Activated naive CD8-positive, alpha-beta T cell treated with anti-CD3 and anti-CD28 coated beads, Interleukin-2, amount 50 U/mL, for 16 hours (primary cell): ENCODE measurements at regions not wholly inside any gene's neighbourhood (a gene's known extent, or its start where the extent isn't known, plus 50 kb on each side); places are given as distances from the start of the nearest gene placed in this dataset.
"Not testable (repeated sequence)": the region's sequence is repeated elsewhere in the genome, so short reads cannot be mapped to it uniquely, and the experiment has no call there.

Experiments used
- DNase-seq: peaks from one replicate; pipeline ENCODE4 v3.0.0-alpha.2; 2020; ENCODE audit warnings: low read depth, low spot score

DNA sequence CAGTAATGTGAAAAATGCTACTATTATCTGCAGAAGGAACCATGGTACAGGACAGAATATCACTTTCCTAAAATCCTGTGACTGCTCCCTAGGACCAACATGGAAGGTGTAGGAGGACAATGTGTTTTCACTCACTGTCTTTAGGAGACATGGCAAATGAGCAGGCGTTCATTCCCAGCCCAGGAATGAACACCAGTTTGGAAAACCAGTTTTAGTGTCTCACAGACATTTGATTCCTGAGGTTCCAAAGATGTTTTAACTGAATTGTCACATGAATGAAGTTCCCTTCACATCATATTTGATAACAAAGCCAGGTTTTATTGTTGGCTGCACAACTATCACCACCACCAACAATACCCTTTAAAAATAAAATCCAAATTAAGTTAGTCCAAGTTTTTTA is 178.2 kb downstream of the ENC1 start:
- no peak for DNase-seq

DNA sequence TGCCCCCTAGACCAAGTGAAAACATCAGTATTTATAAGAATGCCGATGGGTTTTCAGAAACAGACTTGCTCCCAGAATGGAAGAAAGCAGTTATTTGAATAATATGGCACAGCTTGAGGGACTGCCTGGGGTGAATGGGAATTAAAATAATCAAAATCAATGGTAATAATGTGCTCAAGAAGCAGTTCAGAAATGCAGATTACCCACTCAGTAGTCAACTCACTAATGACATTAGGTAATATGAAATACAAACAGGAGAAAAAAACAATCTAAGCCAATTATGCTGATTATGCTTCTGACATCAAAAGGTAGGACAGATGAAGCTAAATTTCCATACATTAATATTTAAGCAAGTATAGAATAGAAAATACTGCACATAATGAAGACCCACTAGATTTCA is 179.3 kb downstream of the ENC1 start:
- no peak for DNase-seq

DNA sequence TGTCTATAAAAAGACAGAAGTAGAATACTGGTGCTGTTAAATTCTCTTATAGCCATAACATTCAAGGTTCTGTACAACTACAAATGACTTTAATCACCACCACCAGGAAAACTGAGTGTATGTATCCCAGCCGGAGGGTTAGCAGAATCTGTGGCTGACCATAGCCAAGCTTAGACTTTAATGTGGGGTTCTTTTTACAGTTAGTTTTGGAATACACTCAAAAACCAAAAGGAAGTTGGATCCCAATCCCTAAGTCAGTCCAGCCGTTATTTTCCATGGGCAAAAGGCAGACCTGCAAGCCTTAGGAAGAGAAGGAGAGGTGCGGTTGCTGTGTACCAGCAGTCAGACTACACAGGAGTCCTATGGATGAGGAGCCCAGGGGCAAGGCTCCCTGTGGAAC is 179.8 kb downstream of the ENC1 start:
- no peak for DNase-seq

DNA sequence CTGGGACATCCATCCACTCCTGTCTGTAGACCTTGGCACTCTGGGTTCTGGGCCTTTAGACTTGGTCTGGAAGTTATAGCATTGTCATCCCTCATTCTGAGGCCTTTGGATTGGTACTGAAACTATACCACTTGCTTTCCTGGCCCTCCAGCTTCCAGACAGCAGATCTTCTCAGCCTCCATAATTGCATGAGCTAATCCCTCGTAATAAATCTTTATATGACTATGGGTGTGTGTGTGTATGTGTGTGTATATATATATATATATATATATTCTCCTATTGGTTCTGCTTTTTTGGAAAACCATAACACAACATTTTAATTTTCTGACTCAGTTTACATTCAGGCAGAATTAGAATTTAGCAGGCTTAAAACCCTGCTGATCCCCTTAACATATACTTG is 180.5 kb downstream of the ENC1 start:
- DNase-seq = no peak

DNA sequence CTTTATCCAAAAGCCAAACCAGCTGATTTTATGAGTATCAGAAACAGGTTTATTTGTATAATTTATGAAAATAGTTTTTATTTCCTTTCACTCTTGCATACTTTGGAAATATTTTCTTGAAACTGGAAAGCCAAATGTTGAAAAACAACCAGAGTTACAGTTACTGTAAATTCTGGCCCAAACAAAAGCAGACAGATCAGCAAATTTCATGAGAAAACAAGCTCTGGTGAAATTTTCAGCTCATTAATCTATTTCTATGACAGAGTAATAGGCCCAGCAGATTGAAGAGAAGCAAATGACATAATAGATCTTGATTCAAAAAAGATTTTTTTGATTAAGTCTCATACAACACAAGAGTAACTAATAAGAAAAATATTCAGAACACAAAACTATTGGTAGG is 182.7 kb downstream of the ENC1 start:
- no peak for DNase-seq

DNA sequence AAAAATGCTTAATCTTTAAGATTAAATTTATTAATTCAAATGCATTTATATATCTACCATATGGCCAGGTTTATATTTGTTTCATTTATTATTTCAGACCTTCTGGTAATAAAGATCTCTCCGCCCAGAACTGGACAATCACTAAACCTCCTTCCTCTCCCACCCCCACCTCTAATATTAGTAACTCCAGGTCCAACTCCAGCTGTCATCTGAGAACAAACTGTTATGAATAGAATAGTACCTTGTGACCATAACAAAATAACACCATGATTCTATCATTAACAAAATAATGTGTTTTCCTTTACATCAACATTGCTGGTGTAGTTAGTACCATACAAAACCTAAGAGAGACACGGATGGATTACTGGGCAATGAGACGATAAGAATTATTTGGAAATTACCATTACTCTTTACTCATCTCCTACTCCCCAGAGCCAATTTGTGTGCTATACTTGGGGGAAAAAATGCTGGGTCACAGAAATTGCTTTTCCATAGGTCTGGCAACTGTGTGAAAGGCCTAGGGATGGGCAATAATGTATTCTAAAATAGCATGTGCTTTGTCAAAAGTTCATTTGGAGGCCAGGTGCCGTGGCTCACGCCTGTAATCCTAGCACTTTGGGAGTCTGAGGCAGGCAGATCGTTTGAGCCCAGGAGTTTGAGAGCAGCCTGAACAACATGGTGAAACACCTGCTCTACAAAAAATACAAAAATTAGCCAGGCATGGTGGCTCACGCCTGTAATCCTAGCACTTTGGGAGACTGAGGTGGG is 186.1 kb downstream of the ENC1 start:
- DNase-seq = no peak

DNA sequence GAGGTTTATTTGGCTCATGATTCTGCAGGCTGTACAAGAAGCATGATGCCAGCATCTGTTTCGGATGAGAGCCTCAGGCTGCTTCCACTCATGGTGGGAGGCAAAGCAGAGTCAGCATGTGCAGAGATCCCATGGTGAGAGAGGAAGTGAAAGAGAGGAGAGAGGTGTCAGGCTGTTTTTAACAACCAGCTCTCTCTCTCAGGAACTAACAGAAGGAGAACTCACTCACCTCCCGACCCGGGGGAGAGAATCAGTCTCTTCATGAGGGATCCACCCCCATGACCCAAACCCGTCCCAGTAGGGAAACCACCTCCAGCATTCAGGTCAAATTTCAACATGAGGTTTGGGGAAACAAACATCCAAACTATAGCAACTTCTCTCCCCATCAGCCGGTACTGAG is 187.7 kb downstream of the ENC1 start:
- no peak for DNase-seq

DNA sequence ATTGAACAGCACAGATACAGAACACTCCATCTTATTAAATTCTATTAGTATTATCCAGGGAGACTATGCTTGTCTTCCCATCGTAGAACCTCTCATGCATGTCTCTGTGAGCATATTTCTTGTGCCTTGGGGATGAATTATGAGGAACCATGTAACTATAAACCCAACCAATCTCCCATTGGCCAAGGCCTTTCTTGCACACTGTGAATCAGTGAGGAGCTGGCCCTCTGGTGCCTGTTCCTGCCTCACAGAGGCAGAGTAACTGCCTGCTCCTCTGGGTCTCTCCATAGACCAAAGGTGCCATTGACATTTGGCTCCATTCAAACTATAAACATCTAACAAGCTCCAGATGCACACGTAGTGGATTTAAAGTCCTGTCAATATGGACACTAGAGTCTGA is 190.4 kb downstream of the ENC1 start:
- no peak for DNase-seq

DNA sequence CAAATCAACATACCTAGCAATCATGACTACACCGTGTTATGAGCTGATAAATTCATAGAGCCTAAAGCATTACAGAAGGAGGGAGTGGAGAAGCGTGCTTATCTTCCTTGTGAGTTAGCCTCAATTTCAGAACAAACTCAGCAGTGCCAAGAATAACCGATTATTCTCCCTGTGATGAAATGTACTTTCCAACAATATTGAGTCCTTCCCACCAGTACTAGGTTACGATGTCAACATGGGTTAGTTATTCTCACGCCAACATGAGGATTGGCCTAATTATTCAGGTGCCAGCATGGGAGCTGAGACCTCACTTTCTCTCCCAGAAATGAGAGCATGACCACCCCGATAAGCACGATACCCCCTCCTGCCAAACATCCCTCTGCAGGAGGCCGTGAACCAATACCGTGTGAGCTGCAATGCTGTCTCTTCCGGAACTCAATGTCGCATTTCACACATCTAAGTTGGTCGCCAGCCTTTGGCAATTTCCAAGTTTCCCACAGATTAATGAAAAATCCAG is 193.7 kb downstream of the ENC1 start:
- DNase-seq = no peak

DNA sequence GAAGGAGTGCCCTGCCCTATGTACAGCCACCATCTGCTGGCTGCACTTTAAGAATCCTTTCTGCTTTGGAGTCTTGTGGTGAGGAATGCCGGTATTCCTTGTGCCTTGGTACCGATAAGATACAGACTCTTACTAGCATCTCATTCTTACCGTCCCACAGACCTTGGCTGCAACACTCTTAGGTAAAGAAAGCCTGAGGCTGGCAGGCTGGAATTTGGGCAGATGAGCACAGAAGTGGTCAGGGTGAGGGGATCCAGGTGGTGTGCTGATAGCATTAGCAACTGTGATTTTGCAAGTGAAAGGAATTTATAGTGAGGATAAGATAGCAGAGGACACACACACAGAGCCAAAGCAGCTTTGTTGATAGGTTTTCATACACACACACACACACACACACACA is 198.1 kb downstream of the ENC1 start:
- no peak for DNase-seq

DNA sequence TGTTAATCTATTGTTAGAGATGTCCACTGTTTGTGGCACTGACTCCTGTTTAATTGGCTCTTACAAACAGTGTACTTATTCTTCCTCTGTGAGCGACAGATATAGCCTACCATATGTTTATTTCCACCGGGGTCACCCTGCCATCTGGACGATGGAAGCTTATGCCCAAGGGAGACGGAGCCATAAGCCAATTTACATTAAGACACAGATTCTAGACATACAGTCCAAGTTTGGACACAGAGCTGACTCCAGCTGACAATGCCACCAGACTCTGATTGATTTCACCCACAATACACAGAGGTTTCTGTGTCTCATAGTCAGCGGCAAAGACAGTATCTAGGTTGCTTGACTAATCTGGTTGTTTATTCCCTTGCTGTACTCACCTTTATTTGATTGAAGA is 198.9 kb downstream of the ENC1 start:
- DNase-seq = no peak

DNA sequence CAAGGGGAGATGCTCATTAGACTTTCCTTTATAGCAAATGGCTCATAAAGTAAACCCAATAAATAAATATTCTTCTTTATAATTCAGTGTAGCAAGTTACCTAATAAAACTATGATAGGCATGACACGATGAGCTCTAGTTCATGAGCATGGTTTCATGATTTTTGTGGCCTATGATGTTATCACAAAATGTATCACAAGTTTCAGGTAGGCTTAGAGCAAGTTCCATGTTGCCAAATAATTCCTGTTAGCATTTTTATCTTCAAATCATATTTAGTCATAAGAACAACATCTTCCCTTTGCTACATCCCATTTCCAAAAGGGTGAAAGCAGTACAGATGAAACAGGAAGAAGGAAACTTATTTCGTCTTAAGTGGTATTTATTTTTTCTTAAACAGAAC is 200.2 kb downstream of the ENC1 start:
- DNase-seq = no peak

DNA sequence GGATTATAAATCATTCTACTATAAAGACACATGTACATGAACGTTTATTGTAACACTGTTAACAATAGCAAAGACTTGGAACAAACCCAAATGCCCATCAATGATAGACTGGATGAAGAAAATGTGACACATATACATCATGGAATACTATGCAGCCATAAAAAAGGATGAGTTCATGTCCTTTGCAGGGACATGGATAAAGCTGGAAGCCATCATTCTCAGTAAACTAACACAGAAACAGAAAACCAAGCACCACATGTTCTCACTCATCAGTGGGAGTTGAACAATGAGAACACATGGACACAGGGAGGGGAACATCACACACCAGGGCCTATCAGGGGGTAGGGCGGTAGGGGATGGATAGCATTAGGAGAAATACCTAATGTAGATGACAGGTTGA is 202.7 kb downstream of the ENC1 start:
- DNase-seq = not testable (repeated sequence)

DNA sequence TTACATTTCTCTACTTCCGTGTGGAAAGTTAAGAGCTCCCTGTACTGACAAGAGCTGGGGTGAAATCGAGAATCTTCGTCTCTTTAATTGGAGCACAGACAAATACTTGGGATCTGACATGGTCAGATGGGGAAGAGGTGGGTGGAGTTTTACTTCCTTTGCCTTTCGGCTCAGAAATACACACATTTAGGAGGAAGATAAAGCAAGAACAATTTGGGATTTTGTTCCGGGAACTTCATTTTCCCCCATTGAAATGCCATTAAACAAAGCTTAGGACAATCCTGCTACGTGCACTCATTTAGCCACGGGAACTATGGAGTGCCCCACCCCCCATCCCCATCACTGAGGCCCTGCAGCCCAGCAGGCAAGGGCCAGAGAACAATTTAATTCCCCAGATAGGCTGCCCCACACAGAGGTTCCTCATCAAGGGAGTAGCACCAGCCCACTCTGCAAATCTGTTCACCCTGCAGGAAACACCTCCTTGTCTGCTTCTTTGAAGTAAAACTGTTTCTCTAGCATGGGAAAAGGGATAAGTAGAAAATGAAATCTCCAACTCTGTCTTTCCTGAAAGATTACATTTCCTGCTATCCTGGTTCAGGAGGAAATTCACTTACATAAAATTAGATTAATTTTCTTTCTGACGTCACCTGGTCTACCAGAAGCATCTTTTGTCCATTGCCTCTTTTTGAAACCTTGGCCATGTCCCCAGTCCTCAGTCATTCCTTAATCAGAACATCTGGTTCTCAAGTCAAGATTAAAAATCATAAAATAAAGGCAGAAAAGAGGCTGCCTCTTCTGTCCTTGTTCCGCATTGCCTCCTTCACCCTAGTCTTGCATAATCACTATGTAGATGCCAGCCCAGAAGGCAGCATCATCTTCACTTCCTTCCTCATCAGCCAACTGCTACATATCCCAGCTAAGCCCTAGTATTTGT is 206.4 kb downstream of the ENC1 start:
- DNase-seq = no peak

DNA sequence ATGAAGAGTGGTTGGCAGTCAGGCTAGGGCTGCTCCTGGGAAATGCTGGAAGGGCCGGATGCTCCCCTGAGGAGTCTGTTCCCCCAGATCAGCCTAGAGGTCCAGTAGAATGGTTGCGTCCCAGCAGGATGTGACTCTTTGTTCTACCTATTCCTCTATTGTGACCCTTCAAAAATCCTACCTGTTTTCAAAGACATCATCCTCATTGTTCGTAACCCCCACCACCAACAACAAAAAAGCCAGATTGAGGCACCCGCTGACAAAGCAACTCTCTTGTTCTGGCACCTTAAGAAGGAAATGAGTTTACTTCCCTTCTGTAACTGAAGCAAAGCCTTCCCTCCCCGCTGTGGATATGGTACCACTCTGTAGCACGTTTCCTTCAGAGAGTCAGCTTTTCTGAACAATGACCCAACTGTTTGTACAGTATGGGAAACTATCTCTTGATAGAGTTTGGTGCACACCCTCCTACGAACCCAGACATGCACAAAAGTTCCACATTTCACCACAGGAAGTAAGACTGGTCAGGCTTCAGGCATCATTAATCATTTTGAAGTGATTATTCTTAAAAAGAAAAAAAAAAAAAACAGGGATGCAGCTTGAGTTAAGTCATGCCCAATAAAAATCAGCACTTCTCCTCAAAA is 207.2 kb downstream of the ENC1 start:
- no peak for DNase-seq

DNA sequence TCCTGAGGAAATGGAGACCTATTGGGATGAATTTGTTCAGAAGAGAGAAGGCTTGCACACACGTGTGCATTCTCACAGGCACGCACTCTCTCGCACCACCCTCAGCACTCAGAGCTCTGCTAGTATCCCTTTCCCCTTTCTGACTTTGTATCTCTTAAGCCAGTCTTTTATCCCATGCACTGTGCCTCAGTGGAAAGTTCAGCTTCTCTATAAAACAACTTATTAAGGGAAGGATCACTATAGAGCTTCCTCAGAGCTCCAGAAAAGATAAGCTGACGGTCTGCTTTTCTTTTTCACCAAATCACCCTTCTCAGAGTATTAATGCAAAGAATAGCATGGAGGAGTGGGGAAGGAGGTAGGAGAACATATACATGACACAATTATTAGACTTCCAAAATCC is 207.8 kb downstream of the ENC1 start:
- DNase-seq = no peak

DNA sequence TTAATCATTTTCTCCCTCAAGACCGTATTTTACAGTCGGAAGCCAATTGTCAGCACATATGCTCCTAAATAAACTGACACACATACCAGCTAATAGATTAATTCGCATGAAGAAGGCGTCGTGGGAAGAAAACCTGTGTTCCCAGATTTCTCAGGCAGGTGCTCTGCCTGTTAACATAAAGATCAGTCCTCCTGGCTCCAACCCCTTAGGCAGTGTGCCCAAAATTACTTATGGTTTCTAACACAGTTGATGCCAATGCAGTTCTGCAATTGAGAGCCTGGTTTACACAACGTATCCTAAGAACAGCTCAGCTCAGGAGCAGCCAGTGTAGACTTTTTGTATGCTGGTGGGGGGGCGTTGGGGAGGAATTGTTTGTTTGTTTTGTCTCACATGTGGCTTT is 208.3 kb downstream of the ENC1 start:
- no peak for DNase-seq

DNA sequence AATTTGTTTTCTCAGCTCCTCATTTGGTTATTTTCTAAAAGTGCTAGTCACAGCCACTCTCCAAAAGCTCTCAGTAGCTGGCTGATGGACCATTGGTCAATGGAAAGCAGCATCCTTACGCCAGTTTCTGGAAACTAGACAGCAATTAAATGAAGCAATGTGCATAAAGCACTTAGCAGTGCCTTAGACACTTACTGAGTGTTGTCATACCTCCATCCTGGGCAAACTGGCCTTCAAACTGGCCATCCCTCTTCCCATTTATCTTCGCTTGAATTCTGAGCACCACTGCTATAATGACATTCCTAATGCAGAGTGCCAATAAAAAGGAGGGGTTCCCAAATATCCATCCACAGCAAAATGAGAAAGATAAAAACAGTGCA is 209.2 kb downstream of the ENC1 start:
- DNase-seq = no peak

DNA sequence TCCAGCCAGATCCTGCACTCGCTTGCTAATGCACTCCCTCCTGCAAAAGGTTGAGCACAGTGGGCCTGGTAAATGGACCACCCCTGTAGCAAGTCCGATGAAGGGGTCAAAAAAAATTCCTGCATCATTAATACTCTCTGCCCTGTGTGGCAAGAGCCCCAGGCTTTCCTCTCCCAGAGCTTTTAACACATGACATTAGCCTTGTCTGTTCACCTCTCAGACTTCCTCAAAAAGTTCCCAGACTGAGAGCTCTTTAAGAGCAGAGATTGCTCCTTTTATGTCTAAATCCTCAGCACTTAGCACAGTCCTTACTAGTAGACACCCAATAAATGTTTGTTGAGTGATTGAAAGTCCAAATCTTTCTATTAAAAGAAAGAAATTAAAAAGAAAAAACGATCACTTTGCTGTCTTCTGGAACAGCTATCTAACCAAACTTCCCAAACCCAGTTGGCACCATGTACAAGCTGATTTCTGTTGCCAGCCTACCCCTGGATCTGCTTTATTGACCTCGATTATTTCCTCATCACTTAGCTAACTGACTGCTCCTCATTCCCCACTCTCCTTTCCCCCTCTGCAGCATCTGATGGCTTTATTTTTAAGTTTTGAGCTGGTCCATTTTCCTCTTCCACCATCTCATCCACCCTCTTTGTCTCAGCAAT is 209.8 kb downstream of the ENC1 start:
- no peak for DNase-seq

DNA sequence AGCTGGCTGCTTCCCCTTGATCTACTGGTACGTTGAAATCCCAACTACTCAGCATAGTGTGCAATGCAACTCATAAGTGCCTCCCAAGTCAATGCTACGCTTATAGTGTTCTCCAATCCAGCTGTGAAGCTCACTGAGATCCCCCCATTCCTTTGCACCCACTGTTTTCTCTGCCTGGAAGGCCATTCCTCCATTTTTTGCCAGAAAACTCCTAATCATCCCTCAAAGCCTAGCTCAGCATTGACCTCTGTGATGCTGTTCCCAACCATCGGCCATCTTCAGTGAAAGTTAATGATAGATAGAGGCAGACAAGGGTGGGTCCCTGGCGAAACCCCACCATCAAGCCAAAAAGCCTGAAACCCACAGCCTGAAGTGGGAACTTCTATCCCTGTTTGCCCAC is 211.0 kb downstream of the ENC1 start:
- DNase-seq = no peak

DNA sequence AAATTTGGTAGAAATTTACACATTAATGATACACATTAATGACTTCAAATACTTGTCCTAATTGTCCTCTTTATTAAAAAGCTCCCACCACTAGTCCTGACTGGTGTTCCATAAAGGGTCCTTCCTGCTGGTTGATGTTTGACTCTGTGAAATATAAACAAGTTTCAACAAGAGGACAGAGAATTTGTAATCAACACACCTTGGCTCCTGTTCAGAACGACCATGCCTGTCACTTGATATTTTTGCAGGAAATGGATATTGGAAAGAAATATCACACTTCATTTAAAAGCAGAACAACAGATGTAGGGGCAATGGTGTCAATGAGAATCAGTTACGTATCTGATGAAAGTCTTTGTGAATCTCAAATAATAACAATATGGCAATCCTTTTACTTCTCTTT is 211.7 kb downstream of the ENC1 start:
- DNase-seq = no peak

DNA sequence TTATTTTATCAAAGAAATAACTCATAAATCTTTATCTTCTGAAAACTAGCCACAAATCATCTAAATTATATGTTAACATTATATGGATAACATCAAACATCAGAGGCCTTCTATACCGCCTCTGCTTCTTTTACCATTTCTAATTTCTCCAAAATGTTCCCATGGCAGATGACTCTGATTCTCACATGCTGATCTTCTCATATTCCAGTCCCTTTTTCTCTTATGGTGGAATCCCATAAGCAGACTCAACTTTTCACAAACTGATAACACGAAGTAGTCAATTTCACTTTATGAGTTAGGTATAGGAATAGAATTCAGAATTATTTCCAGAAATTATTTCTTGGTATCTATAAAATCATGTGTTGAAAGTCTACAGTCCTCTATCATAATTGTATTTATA is 212.3 kb downstream of the ENC1 start:
- no peak for DNase-seq
